ENCODE measurements at regions not wholly inside any gene's neighbourhood (a gene's known extent, or its start where the extent isn't known, plus 50 kb on each side); places are given as distances from the start of the nearest gene placed in this dataset.

DNA sequence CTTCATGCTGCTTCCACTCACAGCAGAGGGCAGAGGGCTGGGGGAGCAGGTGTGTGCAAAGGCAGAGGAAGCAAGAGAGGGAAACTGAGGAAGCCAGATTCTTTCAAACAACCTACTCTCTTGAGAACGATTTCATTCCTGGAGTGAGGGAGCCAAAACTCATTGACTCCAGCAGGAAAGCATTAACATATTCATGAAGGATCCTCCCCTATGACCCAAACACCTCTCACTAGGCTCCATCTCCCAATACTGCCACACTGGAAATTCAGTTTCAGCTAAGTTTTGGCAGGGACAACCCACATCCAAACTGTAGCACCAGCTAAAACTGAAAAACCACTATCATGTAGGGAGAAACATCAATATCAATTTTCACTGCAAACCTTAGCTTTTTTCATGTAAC lies 125.1 kb downstream of the OLIG3 start (continued):
- TF ChIP-seq, protein P1, sequence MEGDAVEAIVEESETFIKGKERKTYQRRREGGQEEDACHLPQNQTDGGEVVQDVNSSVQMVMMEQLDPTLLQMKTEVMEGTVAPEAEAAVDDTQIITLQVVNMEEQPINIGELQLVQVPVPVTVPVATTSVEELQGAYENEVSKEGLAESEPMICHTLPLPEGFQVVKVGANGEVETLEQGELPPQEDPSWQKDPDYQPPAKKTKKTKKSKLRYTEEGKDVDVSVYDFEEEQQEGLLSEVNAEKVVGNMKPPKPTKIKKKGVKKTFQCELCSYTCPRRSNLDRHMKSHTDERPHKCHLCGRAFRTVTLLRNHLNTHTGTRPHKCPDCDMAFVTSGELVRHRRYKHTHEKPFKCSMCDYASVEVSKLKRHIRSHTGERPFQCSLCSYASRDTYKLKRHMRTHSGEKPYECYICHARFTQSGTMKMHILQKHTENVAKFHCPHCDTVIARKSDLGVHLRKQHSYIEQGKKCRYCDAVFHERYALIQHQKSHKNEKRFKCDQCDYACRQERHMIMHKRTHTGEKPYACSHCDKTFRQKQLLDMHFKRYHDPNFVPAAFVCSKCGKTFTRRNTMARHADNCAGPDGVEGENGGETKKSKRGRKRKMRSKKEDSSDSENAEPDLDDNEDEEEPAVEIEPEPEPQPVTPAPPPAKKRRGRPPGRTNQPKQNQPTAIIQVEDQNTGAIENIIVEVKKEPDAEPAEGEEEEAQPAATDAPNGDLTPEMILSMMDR (IDR thresholded peaks at IDR 0.05 in 2 of 3, conservative IDR thresholded peaks at IDR 0.05 in 1 of 3; ENCODE audit: borderline replicate concordance in 1 of 3, insufficient read depth in 1 of 3, low read depth in 2 of 3, low read length in 2 of 3) = no peak
- TF ChIP-seq SRF (IDR thresholded peaks at IDR 0.05; ENCODE audit: low read depth) = no peak
- TF ChIP-seq TCF7L2 (IDR thresholded peaks at IDR 0.05; ENCODE audit: borderline replicate concordance, extremely low read depth, insufficient read depth, insufficient read length) = no peak
- TF ChIP-seq RAD21 (IDR thresholded peaks at IDR 0.05; ENCODE audit: low read depth) = no peak
- TF ChIP-seq CEBPB (IDR thresholded peaks at IDR 0.05; ENCODE audit: low read depth) = no peak
- TF ChIP-seq, protein P2, sequence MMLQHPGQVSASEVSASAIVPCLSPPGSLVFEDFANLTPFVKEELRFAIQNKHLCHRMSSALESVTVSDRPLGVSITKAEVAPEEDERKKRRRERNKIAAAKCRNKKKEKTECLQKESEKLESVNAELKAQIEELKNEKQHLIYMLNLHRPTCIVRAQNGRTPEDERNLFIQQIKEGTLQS (IDR thresholded peaks at IDR 0.05) = no peak
- no peak for TF ChIP-seq EZH2 (IDR thresholded peaks at IDR 0.05)
- TF ChIP-seq, protein P3, sequence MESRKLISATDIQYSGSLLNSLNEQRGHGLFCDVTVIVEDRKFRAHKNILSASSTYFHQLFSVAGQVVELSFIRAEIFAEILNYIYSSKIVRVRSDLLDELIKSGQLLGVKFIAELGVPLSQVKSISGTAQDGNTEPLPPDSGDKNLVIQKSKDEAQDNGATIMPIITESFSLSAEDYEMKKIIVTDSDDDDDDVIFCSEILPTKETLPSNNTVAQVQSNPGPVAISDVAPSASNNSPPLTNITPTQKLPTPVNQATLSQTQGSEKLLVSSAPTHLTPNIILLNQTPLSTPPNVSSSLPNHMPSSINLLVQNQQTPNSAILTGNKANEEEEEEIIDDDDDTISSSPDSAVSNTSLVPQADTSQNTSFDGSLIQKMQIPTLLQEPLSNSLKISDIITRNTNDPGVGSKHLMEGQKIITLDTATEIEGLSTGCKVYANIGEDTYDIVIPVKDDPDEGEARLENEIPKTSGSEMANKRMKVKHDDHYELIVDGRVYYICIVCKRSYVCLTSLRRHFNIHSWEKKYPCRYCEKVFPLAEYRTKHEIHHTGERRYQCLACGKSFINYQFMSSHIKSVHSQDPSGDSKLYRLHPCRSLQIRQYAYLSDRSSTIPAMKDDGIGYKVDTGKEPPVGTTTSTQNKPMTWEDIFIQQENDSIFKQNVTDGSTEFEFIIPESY (IDR thresholded peaks at IDR 0.05; ENCODE audit: extremely low read depth, insufficient replicate concordance, low read length) = no peak

DNA sequence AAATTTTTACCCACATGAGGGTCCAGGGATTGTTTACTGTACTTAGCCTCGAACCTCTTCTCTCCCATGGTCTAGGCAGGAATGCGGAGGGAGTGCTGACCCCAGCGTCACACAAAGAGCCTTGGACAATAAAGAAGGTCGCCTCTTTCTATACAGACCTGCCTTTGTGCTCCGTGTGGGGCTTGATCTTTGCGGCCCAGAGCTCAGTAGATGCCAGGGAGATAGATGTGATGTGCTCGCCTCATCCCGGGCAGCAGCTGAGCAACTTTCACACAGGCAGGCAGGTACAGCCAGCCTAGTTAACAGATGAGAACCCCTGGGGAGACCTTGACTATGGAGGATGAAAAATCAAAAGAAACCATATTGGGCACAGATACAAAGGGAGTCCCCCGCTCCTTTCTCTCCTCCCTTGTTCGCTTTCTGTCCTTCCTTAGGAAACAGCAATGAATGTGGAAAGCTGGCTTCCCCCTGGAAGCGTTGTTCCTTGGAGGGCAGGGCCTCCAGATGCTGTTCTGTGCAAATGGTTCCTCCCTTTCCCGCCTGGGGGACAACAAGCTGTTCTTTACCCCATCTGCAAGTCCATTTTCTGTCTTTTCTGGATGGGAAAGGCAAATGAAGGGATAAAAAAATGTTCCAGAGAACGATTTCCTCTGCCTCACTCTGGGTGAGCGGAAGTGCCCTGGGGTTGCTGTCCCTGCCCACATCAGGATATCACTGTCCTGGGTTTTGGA lies 128.3 kb downstream of the OLIG3 start:
- H3K4me1 ChIP-seq (ENCODE audit: control insufficient read depth in 1 of 2, insufficient read depth in 2 of 2, low read length in 2 of 2) = no peaks in the 10 kb centered on the region
- intact Hi-C loops (cut with micrococcal nuclease) = no loop called here
- H3K27ac ChIP-seq (ENCODE audit: low read depth, low read length) = no peak overlapping the region
- H3K9me2 ChIP-seq (ENCODE audit: insufficient read depth) = no peaks in the 10 kb centered on the region; the same call in 1 of the 2 replicates
- ChIA-PET CTCF (no interaction called here), POLR2A (no interaction called here), RAD21 (ENCODE audit: low non-redundant PET in 1 of 2, low total read pairs in 2 of 2, uncharacterized antibody in 2 of 2, unreplicated experiment in 2 of 2) (no interaction called here)
- no peaks in the 10 kb centered on the region for H3K36me3 ChIP-seq (ENCODE audit: control insufficient read depth in 1 of 2, insufficient read depth in 2 of 2, low read length in 2 of 2)
- H3K4me3 ChIP-seq (replicated peaks in 1 of 2; ENCODE audit: low read depth in 1 of 2, low read length in 2 of 2) = no peak overlapping the region
- TF ChIP-seq, protein P4, sequence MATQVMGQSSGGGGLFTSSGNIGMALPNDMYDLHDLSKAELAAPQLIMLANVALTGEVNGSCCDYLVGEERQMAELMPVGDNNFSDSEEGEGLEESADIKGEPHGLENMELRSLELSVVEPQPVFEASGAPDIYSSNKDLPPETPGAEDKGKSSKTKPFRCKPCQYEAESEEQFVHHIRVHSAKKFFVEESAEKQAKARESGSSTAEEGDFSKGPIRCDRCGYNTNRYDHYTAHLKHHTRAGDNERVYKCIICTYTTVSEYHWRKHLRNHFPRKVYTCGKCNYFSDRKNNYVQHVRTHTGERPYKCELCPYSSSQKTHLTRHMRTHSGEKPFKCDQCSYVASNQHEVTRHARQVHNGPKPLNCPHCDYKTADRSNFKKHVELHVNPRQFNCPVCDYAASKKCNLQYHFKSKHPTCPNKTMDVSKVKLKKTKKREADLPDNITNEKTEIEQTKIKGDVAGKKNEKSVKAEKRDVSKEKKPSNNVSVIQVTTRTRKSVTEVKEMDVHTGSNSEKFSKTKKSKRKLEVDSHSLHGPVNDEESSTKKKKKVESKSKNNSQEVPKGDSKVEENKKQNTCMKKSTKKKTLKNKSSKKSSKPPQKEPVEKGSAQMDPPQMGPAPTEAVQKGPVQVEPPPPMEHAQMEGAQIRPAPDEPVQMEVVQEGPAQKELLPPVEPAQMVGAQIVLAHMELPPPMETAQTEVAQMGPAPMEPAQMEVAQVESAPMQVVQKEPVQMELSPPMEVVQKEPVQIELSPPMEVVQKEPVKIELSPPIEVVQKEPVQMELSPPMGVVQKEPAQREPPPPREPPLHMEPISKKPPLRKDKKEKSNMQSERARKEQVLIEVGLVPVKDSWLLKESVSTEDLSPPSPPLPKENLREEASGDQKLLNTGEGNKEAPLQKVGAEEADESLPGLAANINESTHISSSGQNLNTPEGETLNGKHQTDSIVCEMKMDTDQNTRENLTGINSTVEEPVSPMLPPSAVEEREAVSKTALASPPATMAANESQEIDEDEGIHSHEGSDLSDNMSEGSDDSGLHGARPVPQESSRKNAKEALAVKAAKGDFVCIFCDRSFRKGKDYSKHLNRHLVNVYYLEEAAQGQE (IDR thresholded peaks at IDR 0.05; ENCODE audit: low read depth) = no peak
- TF ChIP-seq TCF7L2 (IDR thresholded peaks at IDR 0.05; ENCODE audit: borderline replicate concordance, extremely low read depth, insufficient read depth, insufficient read length) (no peak), ELF1 (IDR thresholded peaks at IDR 0.05; ENCODE audit: borderline replicate concordance, low read depth) (no peak), RAD21 (IDR thresholded peaks at IDR 0.05; ENCODE audit: low read depth) (no peak), SRF (IDR thresholded peaks at IDR 0.05; ENCODE audit: low read depth) (no peak), POLR2A (IDR thresholded peaks at IDR 0.05; ENCODE audit: borderline replicate concordance, extremely low read depth, insufficient read depth, insufficient read length) (no peak)
- H3K4me2 ChIP-seq (ENCODE audit: low read length) = no peak overlapping the region
- no peaks in the 10 kb centered on the region for H3K27me3 ChIP-seq (ENCODE audit: insufficient read depth, low read length)
- no peak overlapping the region for H3K9ac ChIP-seq (ENCODE audit: low read length)
- H3K79me2 ChIP-seq (ENCODE audit: insufficient read depth, low read length) = no peaks in the 10 kb centered on the region
- H4K20me1 ChIP-seq (ENCODE audit: insufficient read depth) = no peaks in the 10 kb centered on the region
- no peak for DNase-seq (ENCODE audit: low read depth, low spot score)
- no peaks in the 10 kb centered on the region for H3K9me3 ChIP-seq (ENCODE audit: control insufficient read depth in 1 of 2, insufficient read depth in 1 of 2, low read depth in 1 of 2, low read length in 2 of 2)
- no peak for ATAC-seq
- no TSS peak for BruUV-seq (replicated peaks)
- no peak overlapping the region for H2AFZ ChIP-seq (ENCODE audit: low read depth, low read length, poor library complexity, severe bottlenecking)
